OCI-LY3 (cell line): ENCODE measurements at regions not wholly inside any gene's neighbourhood (a gene's known extent, or its start where the extent isn't known, plus 50 kb on each side); places are given as distances from the start of the nearest gene placed in this dataset.

Source experiments
- H2AFZ ChIP-seq: fragments of 200-600, 300-600 bp; shearing (Covaris generic); 2 replicates; pipeline ENCODE4 v1.6.0; 2014; ENCODE audit warnings: antibody characterized with exemption, low read depth, low read length
- H3K27ac ChIP-seq: fragments of 200-600, 300-600 bp; sonication (generic); 2 replicates; pipeline ENCODE4 v1.5.1; 2014; ENCODE audit warnings: mild to moderate bottlenecking, low read length, moderate library complexity, mixed read lengths
- H3K27me3 ChIP-seq: fragments of 200-600, 300-600 bp; sonication (generic); 2 replicates; pipeline ENCODE4 v1.6.1; 2014; ENCODE audit warnings: low read depth, low read length, mixed read lengths
- H3K36me3 ChIP-seq: fragments of 200-600, 300-600 bp; sonication (generic); replicated peaks from 2 replicates; pipeline ENCODE3; 2014; ENCODE audit warnings: low read depth, low read length, mixed read lengths
- H3K4me1 ChIP-seq: fragments of 300-600, 200-600 bp; sonication (generic); 2 replicates; pipeline ENCODE4 v1.6.1; 2014; ENCODE audit warnings: low read length, mixed read lengths
- H3K4me2 ChIP-seq: fragments of 200-600, 300-600 bp; sonication (generic); 2 replicates; pipeline ENCODE4 v1.6.1; 2014; ENCODE audit warnings: low read length, mixed read lengths
- H3K4me3 ChIP-seq: fragments of 300-600, 200-600 bp; sonication (generic); 2 replicates; pipeline ENCODE4 v1.5.1; 2014; ENCODE audit warnings: antibody characterized with exemption, mild to moderate bottlenecking, low read length, moderate library complexity
- H3K79me2 ChIP-seq: fragments of 300-600, 200-600 bp; shearing (Covaris generic); 2 replicates; pipeline ENCODE4 v1.6.1; 2014; ENCODE audit warnings: mild to moderate bottlenecking, low read length, mixed read lengths
- H3K9ac ChIP-seq: fragments of 300-600, 200-600 bp; shearing (Covaris generic); 2 replicates; pipeline ENCODE4 v1.6.0; 2014; ENCODE audit warnings: mild to moderate bottlenecking, low read length, moderate library complexity
- H3K9me3 ChIP-seq: fragments of 200-600, 300-600 bp; shearing (Covaris generic); 2 replicates; pipeline ENCODE4 v1.6.1; 2014; ENCODE audit warnings: low read length, mixed read lengths; ENCODE audit not compliant: insufficient read depth
- H4K20me1 ChIP-seq: fragments of 200-600, 300-600 bp; sonication (generic); 2 replicates; pipeline ENCODE4 v1.6.1; 2016; ENCODE audit warnings: low read length, mixed read lengths; ENCODE audit not compliant: insufficient read depth
- EZH2phosphoT487 ChIP-seq: fragments of 200-600 bp; shearing (Covaris generic); IDR thresholded peaks from 2 replicates; pipeline ENCODE4 v1.6.1; 2018; ENCODE audit warnings: antibody characterized with exemption, mixed run types, low read depth
- TF ChIP-seq, protein P1 (sequence below): fragments of 200-600, 300-600 bp; sonication (generic); IDR thresholded peaks from 2 replicates; pipeline ENCODE4 v1.5.1; 2014; ENCODE audit warnings: antibody characterized with exemption, low read length, low read depth

- no peak overlapping the region for H3K4me2 ChIP-seq
- no peaks in the 10 kb centered on the region for H3K4me1 ChIP-seq
- H3K9me3 ChIP-seq, result no peaks in the 10 kb centered on the region
- H3K36me3 ChIP-seq, result no peaks in the 10 kb centered on the region
- no peak overlapping the region for H3K4me3 ChIP-seq
- H3K27me3 ChIP-seq, result peaks cover 26% of the 10 kb centered on the region
- no peak overlapping the region for H3K9ac ChIP-seq
- no peak overlapping the region for H3K27ac ChIP-seq
- no peak for TF ChIP-seq EZH2phosphoT487
- TF ChIP-seq, protein P1, sequence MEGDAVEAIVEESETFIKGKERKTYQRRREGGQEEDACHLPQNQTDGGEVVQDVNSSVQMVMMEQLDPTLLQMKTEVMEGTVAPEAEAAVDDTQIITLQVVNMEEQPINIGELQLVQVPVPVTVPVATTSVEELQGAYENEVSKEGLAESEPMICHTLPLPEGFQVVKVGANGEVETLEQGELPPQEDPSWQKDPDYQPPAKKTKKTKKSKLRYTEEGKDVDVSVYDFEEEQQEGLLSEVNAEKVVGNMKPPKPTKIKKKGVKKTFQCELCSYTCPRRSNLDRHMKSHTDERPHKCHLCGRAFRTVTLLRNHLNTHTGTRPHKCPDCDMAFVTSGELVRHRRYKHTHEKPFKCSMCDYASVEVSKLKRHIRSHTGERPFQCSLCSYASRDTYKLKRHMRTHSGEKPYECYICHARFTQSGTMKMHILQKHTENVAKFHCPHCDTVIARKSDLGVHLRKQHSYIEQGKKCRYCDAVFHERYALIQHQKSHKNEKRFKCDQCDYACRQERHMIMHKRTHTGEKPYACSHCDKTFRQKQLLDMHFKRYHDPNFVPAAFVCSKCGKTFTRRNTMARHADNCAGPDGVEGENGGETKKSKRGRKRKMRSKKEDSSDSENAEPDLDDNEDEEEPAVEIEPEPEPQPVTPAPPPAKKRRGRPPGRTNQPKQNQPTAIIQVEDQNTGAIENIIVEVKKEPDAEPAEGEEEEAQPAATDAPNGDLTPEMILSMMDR, result no peak
- H2AFZ ChIP-seq, result no peak overlapping the region
- no peaks in the 10 kb centered on the region for H4K20me1 ChIP-seq
- H3K79me2 ChIP-seq, result no peaks in the 10 kb centered on the region
Measured at GRCh38 chr6:167679790-167680604, 146.7 kb upstream of the AFDN start.

DNA sequence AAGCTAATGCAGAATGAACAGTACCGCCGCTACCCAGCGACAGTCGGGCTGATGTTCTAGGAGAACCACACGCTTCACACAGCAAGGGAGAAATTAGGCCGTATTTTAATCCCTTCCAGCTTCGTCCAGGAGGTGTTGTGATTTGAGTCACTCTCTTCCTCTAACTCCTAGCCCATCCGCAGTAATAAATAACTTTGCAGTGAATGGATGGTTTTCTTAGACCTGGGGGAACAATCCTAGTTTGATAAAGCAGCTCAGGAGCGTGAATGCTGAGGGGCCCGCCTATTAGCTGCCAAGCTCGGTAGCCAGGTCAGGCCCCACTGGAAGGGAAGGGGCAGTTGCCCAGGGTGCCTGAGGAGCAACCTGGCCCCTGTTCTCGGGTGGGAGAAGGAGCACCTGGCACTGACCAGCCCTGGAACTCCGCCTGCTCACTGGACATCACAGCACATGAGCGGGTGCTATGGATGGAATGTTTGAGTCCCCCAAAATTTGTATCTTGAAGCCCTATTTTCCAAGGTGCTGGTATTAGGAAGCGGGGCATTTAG, 146.0 kb upstream of the AFDN start:
- H3K4me1 ChIP-seq, result no peaks in the 10 kb centered on the region
- H3K27ac ChIP-seq, result no peak overlapping the region
- no peaks in the 10 kb centered on the region for H3K79me2 ChIP-seq
- no peak for TF ChIP-seq EZH2phosphoT487
- TF ChIP-seq, protein P1, result no peak
- no peak overlapping the region for H2AFZ ChIP-seq
- H3K27me3 ChIP-seq, result peaks cover 26% of the 10 kb centered on the region
- H3K9me3 ChIP-seq, result no peaks in the 10 kb centered on the region
- H4K20me1 ChIP-seq, result no peaks in the 10 kb centered on the region
- no peak overlapping the region for H3K4me3 ChIP-seq
- H3K9ac ChIP-seq, result no peak overlapping the region
- H3K4me2 ChIP-seq, result no peak overlapping the region
- no peaks in the 10 kb centered on the region for H3K36me3 ChIP-seq

- Histone ChIP-seq H3K27ac (no peak overlapping the region), H3K36me3 (no peaks in the 10 kb centered on the region), H2AFZ (no peak overlapping the region), H3K4me1 (no peaks in the 10 kb centered on the region), H3K4me2 (no peak overlapping the region), H3K27me3 (peaks cover 22% of the 10 kb centered on the region), H3K79me2 (no peaks in the 10 kb centered on the region), H3K4me3 (no peak overlapping the region), H3K9ac (no peak overlapping the region), H4K20me1 (no peaks in the 10 kb centered on the region), H3K9me3 (no peaks in the 10 kb centered on the region)
- TF ChIP-seq, protein P1, result no peak
Measured at GRCh38 chr6:167682125-167682524, 144.6 kb upstream of the AFDN start.

- Histone ChIP-seq H2AFZ (no peak overlapping the region), H3K4me2 (no peak overlapping the region), H3K36me3 (no peaks in the 10 kb centered on the region), H3K27ac (no peak overlapping the region), H3K4me3 (no peak overlapping the region), H3K9ac (no peak overlapping the region), H3K27me3 (peaks cover 20% of the 10 kb centered on the region; the same call in 1 of the 2 replicates), H3K79me2 (no peaks in the 10 kb centered on the region), H3K4me1 (no peaks in the 10 kb centered on the region), H3K9me3 (no peaks in the 10 kb centered on the region), H4K20me1 (no peaks in the 10 kb centered on the region)
- no peak for TF ChIP-seq EZH2phosphoT487
- TF ChIP-seq, protein P1, result no peak
Measured at GRCh38 chr6:167682546-167683027, 144.1 kb upstream of the AFDN start.
